RKO (cell line): ENCODE measurements at regions not wholly inside any gene's neighbourhood (a gene's known extent, or its start where the extent isn't known, plus 50 kb on each side); places are given as distances from the start of the nearest gene placed in this dataset.
"Not testable (repeated sequence)": the region's sequence is repeated elsewhere in the genome, so short reads cannot be mapped to it uniquely, and the experiment has no call there.

ENCODE experiments used
- DNase-seq: peaks from one replicate; pipeline ENCODE4 v3.0.0-alpha.2; 2016; ENCODE audit warnings: low spot score

- not testable (repeated sequence) for DNase-seq
Measured at GRCh38 chr3:125697979-125698640, 102.8 kb upstream of the OSBPL11 start.

- no peak for DNase-seq
Measured at GRCh38 chr3:125715651-125716050, 120.4 kb upstream of the OSBPL11 start.

- not testable (repeated sequence) for DNase-seq
Measured at GRCh38 chr3:125732151-125732550, 136.9 kb upstream of the OSBPL11 start.

GRCh38 chr3:125741991-125742718 lies 146.9 kb upstream of the OSBPL11 start:
- not testable (repeated sequence) for DNase-seq

- DNase-seq = peak; percentile 31
Measured at GRCh38 chr3:125742845-125743244, 147.5 kb upstream of the OSBPL11 start.

- peak; percentile 29 for DNase-seq
Measured at GRCh38 chr3:125757050-125757449, 161.8 kb upstream of the OSBPL11 start.

GRCh38 chr3:125758641-125759130 lies 163.4 kb upstream of the OSBPL11 start:
- DNase-seq = not testable (repeated sequence)

GRCh38 chr3:125762601-125763000 lies 167.3 kb upstream of the OSBPL11 start:
- DNase-seq = not testable (repeated sequence)

GRCh38 chr3:125766285-125766826 lies 171.1 kb upstream of the OSBPL11 start:
- peak; percentile 53 for DNase-seq

- DNase-seq = not testable (repeated sequence)
Measured at GRCh38 chr3:125766931-125767330, 171.6 kb upstream of the OSBPL11 start.

- no peak for DNase-seq
Measured at GRCh38 chr3:125767641-125768040, 172.3 kb upstream of the OSBPL11 start.

- DNase-seq = not testable (repeated sequence)
Measured at GRCh38 chr3:125768821-125769220, 173.5 kb upstream of the OSBPL11 start.

GRCh38 chr3:125771506-125771905 lies 176.2 kb upstream of the OSBPL11 start:
- not testable (repeated sequence) for DNase-seq

GRCh38 chr3:125774433-125775034 lies 179.2 kb upstream of the OSBPL11 start:
- not testable (repeated sequence) for DNase-seq

GRCh38 chr3:125775106-125775505 lies 179.8 kb upstream of the OSBPL11 start:
- DNase-seq = not testable (repeated sequence)

GRCh38 chr3:125775606-125776294 lies 180.5 kb upstream of the OSBPL11 start:
- DNase-seq = not testable (repeated sequence)

GRCh38 chr3:125779276-125779675 lies 184.0 kb upstream of the OSBPL11 start:
- DNase-seq = not testable (repeated sequence)

GRCh38 chr3:125779918-125780317 lies 184.6 kb upstream of the OSBPL11 start:
- DNase-seq = not testable (repeated sequence)

GRCh38 chr3:125781678-125782077 lies 186.4 kb upstream of the OSBPL11 start:
- not testable (repeated sequence) for DNase-seq

- not testable (repeated sequence) for DNase-seq
Measured at GRCh38 chr3:125790312-125790711, 178.7 kb upstream of the ROPN1B start.

GRCh38 chr3:125791021-125791420 lies 178.0 kb upstream of the ROPN1B start:
- not testable (repeated sequence) for DNase-seq

GRCh38 chr3:125810010-125810409 lies 159.0 kb upstream of the ROPN1B start:
- DNase-seq = not testable (repeated sequence)
